Nephron progenitor cell (in vitro differentiated cells): ENCODE measurements at regions not wholly inside any gene's neighbourhood (a gene's known extent, or its start where the extent isn't known, plus 50 kb on each side); places are given as distances from the start of the nearest gene placed in this dataset.

ENCODE experiments used
- DNase-seq: peaks from one replicate; pipeline ENCODE4 v3.0.0; 2021
- H3K27ac Mint-ChIP-seq: 2 replicates; pipeline ENCODE4 v1.8.0; 2021; ENCODE audit warnings: mild to moderate bottlenecking, moderate library complexity, mixed read lengths
- H3K27me3 Mint-ChIP-seq: 2 replicates; pipeline ENCODE4 v1.8.0; 2021; ENCODE audit warnings: mild to moderate bottlenecking, low read depth, mixed read lengths; ENCODE audit not compliant: poor library complexity
- H3K36me3 Mint-ChIP-seq: 2 replicates; pipeline ENCODE4 v1.8.0; 2021; ENCODE audit warnings: low read depth, mixed read lengths
- H3K4me1 Mint-ChIP-seq: 2 replicates; pipeline ENCODE4 v1.8.0; 2021; ENCODE audit warnings: mixed read lengths
- H3K4me3 Mint-ChIP-seq: 2 replicates; pipeline ENCODE4 v1.8.0; 2021; ENCODE audit warnings: mild to moderate bottlenecking, moderate library complexity, mixed read lengths
- H3K9me3 Mint-ChIP-seq: 2 replicates; pipeline ENCODE4 v1.8.0; 2021; ENCODE audit warnings: mild to moderate bottlenecking, moderate library complexity, mixed read lengths
- TF ChIP-seq, protein P1 (sequence below): fragments of 200-600 bp; sonication (generic); IDR thresholded peaks from 2 replicates; pipeline ENCODE4 v1.5.0; 2021; ENCODE audit warnings: antibody characterized with exemption

DNA sequence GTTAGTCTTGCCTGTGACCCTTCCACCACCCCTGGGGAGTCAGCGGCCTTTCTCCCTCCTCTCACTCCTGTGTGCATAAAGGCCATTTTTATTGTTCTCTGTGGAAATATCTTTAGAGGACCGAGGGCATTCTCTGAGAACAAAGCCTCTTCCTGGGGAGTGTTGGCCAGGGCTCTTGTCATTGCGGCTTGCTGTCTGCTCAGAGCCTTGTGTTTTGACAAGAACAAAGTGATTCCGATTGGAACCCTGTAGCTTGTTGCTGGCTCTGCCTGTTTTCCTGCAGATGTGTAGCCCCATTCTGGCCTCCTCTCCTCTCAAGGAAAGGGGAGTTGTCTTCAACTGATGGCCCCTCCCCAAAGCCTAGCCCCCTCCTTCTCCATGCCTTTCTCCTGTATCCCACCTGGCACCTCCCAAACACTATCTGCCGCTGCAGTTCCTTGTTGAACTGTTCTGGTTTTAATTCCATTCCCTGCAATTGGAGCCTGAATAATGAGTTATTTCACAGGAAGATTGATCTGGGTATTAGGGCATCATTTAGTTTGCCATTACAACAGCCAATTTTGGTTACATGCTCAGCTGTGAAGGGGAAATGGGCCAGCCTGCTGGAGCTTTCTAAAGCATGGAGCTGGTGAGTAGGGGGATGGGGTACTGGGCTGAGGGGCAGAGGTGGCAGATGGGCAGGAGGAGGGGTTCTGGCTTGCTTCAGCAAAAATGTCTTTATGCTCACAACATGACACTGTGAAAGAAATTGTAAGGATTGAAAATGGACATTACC lies 252.5 kb downstream of the LRFN2 start:
- Mint-ChIP-seq H3K9me3 (no peaks in the 10 kb centered on the region), H3K27ac (no peak overlapping the region), H3K4me1 (peaks cover 29% of the 10 kb centered on the region), H3K27me3 (peaks cover 82% of the 10 kb centered on the region), H3K36me3 (no peaks in the 10 kb centered on the region), H3K4me3 (no peak overlapping the region)
- TF ChIP-seq, protein P1, sequence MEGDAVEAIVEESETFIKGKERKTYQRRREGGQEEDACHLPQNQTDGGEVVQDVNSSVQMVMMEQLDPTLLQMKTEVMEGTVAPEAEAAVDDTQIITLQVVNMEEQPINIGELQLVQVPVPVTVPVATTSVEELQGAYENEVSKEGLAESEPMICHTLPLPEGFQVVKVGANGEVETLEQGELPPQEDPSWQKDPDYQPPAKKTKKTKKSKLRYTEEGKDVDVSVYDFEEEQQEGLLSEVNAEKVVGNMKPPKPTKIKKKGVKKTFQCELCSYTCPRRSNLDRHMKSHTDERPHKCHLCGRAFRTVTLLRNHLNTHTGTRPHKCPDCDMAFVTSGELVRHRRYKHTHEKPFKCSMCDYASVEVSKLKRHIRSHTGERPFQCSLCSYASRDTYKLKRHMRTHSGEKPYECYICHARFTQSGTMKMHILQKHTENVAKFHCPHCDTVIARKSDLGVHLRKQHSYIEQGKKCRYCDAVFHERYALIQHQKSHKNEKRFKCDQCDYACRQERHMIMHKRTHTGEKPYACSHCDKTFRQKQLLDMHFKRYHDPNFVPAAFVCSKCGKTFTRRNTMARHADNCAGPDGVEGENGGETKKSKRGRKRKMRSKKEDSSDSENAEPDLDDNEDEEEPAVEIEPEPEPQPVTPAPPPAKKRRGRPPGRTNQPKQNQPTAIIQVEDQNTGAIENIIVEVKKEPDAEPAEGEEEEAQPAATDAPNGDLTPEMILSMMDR = no peak
- DNase-seq = no peak

DNA sequence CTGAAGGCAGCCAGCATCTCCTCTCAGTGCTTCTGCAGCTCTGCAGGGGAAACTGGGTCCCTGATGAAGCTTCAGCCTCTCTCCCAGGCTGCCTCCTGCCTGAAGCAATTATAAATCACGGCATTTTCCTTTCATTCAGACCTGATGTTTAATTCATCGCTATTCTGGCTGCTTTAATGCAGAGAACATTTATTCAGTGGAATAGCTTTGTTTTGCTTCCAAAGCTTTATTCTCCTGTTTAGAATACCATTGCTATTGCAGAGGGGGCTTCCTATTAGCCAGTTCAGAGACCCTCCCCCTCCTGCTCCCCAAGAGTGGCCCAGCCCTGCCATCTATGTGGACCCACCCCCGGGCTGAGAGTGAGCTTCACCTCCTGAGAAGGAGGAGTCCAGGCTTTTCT lies 255.6 kb downstream of the LRFN2 start:
- TF ChIP-seq, protein P1 = no peak
- peaks cover 93% of the 10 kb centered on the region for H3K27me3 Mint-ChIP-seq
- peaks cover 21% of the 10 kb centered on the region for H3K4me1 Mint-ChIP-seq
- H3K4me3 Mint-ChIP-seq = no peak overlapping the region
- H3K9me3 Mint-ChIP-seq = no peaks in the 10 kb centered on the region
- H3K27ac Mint-ChIP-seq = no peak overlapping the region
- DNase-seq = no peak
- no peaks in the 10 kb centered on the region for H3K36me3 Mint-ChIP-seq

DNA sequence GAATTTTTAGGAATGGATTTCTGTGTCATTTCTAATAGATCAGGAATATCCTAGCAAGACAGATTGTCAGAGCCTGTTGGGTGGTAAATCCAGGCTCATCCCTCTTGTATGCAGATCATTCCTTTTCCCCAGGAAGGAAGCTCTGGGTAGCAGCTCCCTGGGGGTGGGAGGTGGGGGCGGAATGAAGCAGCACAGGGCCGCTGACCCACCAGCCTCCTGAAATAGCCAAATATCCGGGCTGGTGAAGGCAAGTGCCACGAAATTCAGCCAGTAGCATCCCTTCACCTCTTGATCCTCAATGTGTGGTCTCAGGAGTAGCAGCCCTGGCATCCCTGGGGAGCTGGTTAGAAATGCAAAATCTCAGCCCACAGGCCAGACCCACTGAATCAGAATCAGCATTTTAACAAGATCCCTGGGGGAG lies 256.9 kb downstream of the LRFN2 start:
- no peak overlapping the region for H3K27ac Mint-ChIP-seq
- H3K9me3 Mint-ChIP-seq = no peaks in the 10 kb centered on the region
- no peak overlapping the region for H3K4me3 Mint-ChIP-seq
- no peak for DNase-seq
- peaks cover 87% of the 10 kb centered on the region for H3K27me3 Mint-ChIP-seq
- no peaks in the 10 kb centered on the region for H3K36me3 Mint-ChIP-seq
- H3K4me1 Mint-ChIP-seq = peaks cover 24% of the 10 kb centered on the region
- TF ChIP-seq, protein P1 = no peak

DNA sequence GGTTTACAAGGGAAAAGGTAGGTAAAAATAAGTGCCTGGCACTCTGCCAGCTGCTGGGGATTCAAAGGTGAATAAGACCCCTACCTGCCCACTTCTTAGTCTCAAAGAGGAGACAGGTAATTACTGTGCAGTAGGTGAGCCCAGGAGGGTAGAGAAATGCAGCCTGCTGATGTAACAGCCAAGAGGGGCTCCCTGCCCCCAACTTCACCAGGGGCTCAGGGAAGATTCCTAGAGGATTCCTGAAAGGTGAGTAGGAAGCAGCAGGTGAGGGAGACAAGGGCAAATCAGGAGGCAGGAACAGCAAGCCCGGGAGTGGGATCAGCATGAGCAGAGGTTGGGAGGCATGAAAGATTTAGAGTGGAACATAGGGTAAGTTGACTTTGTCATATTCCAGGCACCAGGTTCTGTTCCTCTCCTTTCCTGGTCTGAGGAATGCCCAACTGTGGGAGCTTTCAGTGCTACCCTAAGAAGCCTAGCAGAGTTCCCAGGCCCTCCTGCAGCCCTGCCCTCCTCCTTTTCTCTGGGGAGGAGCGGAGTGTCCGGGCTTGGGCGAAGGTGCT lies 258.1 kb downstream of the LRFN2 start:
- Mint-ChIP-seq H3K4me3 (no peak overlapping the region), H3K9me3 (no peaks in the 10 kb centered on the region), H3K27me3 (peaks cover 81% of the 10 kb centered on the region), H3K4me1 (peaks cover 24% of the 10 kb centered on the region), H3K27ac (no peak overlapping the region), H3K36me3 (no peaks in the 10 kb centered on the region)
- no peak for DNase-seq
- TF ChIP-seq, protein P1 = no peak

DNA sequence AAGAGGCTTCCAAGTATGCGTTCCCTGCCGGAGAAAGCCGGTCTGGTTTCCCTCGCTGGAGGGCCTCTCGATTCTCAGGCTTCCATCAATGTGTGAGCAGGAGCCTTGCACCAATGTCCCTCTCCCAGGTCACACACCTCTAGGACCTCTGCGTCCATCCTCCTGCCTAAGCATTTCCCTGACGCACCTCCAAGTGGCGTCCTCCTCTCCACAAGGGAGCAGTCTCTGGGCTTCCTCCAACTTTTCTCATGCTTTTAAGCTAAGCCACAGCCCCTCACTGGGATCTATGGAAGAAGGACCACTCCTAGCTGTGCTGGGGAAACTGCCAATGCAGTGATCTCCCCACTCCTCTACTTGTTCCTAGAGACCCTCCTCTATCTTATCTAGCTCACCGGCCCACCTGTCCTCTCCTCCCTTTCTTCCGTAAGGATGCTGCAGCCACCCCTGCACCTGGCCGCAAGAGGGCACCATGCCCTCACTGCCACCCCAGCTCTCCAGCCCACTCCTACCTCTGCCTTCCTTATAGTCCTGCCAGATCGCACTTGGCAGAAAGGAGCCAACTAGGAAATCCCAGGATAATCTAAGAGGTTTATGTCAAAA lies 258.7 kb downstream of the LRFN2 start:
- no peaks in the 10 kb centered on the region for H3K36me3 Mint-ChIP-seq
- no peak overlapping the region for H3K27ac Mint-ChIP-seq
- peaks cover 30% of the 10 kb centered on the region for H3K4me1 Mint-ChIP-seq
- H3K9me3 Mint-ChIP-seq = no peaks in the 10 kb centered on the region
- H3K4me3 Mint-ChIP-seq = no peak overlapping the region
- H3K27me3 Mint-ChIP-seq = peaks cover 79% of the 10 kb centered on the region
- DNase-seq = peak; percentile 56
- TF ChIP-seq, protein P1 = peak; percentile 82
